HCT116 (cell line): ENCODE measurements at regions not wholly inside any gene's neighbourhood (a gene's known extent, or its start where the extent isn't known, plus 50 kb on each side); places are given as distances from the start of the nearest gene placed in this dataset.

Experiments
- ATAC-seq: fragments of 200-7000 bp; cut with Tn5 transposase; 2 replicates; pipeline ENCODE4 v1.9.1; 2020; ENCODE audit warnings: mild to moderate bottlenecking, moderate library complexity
- BruUV-seq: library from RNA; stranded (reverse); fragments of 400-500 nt; replicated peaks from 2 replicates; lab custom pipeline; 2021; lab: Mats Ljungman, UMichigan
- CTCF ChIA-PET: fragments of 300-600 bp; sonication (Branson Sonifier 250); formaldehyde crosslinking; loops from one replicate; lab custom pipeline; 2021; ENCODE audit warnings: antibody characterized with exemption; lab: Charles Lee
- POLR2A ChIA-PET: fragments of 300-600, 350-600 bp; sonication (Branson Sonifier 250); formaldehyde crosslinking; loops from one replicate; lab custom pipeline; 2021; ENCODE audit warnings: antibody characterized with exemption; lab: Charles Lee
- RAD21 ChIA-PET, 2 experiments: fragments of 300-600 bp; sonication (Branson Sonifier 250); formaldehyde crosslinking; loops; one replicate each; lab custom pipeline; 2023; ENCODE audit warnings: low total read pairs in 2 of 2; ENCODE audit not compliant: uncharacterized antibody in 2 of 2, unreplicated experiment in 2 of 2, low non-redundant PET in 1 of 2; lab: Charles Lee
- DNase-seq: peaks from one replicate; pipeline ENCODE4 v3.0.0-alpha.2; 2010; ENCODE audit warnings: low read depth, low spot score
- H2AFZ ChIP-seq: fragments of 200-600 bp; shearing (Covaris generic), sonication (generic); 2 replicates; pipeline ENCODE4 v1.6.1; 2017; ENCODE audit warnings: low read depth, mixed run types, mixed read lengths, antibody characterized with exemption, low read length; ENCODE audit not compliant: poor library complexity, severe bottlenecking
- H3K27ac ChIP-seq: 2 replicates; pipeline ENCODE4 v1.5.1; 2012; ENCODE audit warnings: low read depth, low read length
- H3K27me3 ChIP-seq: fragments of 200-600 bp; sonication (generic); 2 replicates; pipeline ENCODE4 v1.6.1; 2016; ENCODE audit warnings: mixed run types, low read length, mixed read lengths; ENCODE audit not compliant: insufficient read depth
- H3K36me3 ChIP-seq, 2 experiments: fragments of 200-500 bp in 1 of 2; fragments of 200-600 bp in 1 of 2; sonication (Bioruptor generic) in 1 of 2; sonication (generic) in 1 of 2; 2 replicates each; pipeline versions ENCODE4 v1.5.1 to v1.6.1; 2014 to 2016; ENCODE audit warnings: low read length in 2 of 2, inconsistent platforms in 1 of 2, mixed read lengths in 1 of 2, mixed run types in 1 of 2; ENCODE audit not compliant: insufficient read depth in 2 of 2, control insufficient read depth in 1 of 2
- H3K4me1 ChIP-seq, 2 experiments: fragments of 200-600 bp in 1 of 2; sonication (generic) in 1 of 2; 2 replicates each; pipeline versions ENCODE4 v1.5.1 to v1.6.1; 2012 to 2017; ENCODE audit warnings: low read length in 2 of 2, inconsistent platforms in 1 of 2, mild to moderate bottlenecking in 1 of 2, mixed read lengths in 1 of 2, mixed run types in 1 of 2, moderate library complexity in 1 of 2; ENCODE audit not compliant: insufficient read depth in 2 of 2, control insufficient read depth in 1 of 2
- H3K4me2 ChIP-seq: fragments of 200-600 bp; sonication (generic); 2 replicates; pipeline ENCODE4 v1.6.1; 2017; ENCODE audit warnings: mixed run types, low read length, mixed read lengths
- H3K4me3 ChIP-seq, 2 experiments: fragments of 200-600 bp in 1 of 2; sonication (generic) in 1 of 2; replicated peaks in 1 of 2; 2 replicates each; pipeline ENCODE4 v1.5.1; 2011 to 2016; ENCODE audit warnings: low read length in 2 of 2, control low read depth in 1 of 2, low read depth in 1 of 2, mild to moderate bottlenecking in 1 of 2, mixed read lengths in 1 of 2, mixed run types in 1 of 2
- H3K79me2 ChIP-seq: fragments of 200-600 bp; sonication (generic); 2 replicates; pipeline ENCODE4 v1.6.1; 2017; ENCODE audit warnings: mild to moderate bottlenecking, mixed run types, low read length, moderate library complexity, mixed read lengths; ENCODE audit not compliant: insufficient read depth
- H3K9ac ChIP-seq: fragments of 200-600 bp; sonication (generic); 2 replicates; pipeline ENCODE4 v1.6.1; 2016; ENCODE audit warnings: low read length, mixed read lengths
- H3K9me2 ChIP-seq: fragments of 200-600 bp; sonication (generic), shearing (Covaris generic); 2 replicates; pipeline ENCODE4 v1.6.1; 2017; ENCODE audit warnings: mixed run types, mild to moderate bottlenecking, moderate library complexity; ENCODE audit not compliant: insufficient read depth
- H3K9me3 ChIP-seq, 2 experiments: fragments of 200-500 bp in 1 of 2; fragments of 200-600 bp in 1 of 2; sonication (Bioruptor generic) in 1 of 2; sonication (generic) in 1 of 2; 2 replicates each; pipeline ENCODE4 v1.6.1; 2014 to 2017; ENCODE audit warnings: low read length in 2 of 2, mixed read lengths in 2 of 2, inconsistent platforms in 1 of 2, low read depth in 1 of 2, mild to moderate bottlenecking in 1 of 2, mixed run types in 1 of 2, moderate library complexity in 1 of 2; ENCODE audit not compliant: control insufficient read depth in 1 of 2, insufficient read depth in 1 of 2
- H4K20me1 ChIP-seq: fragments of 200-600 bp; sonication (generic), shearing (Covaris generic); 2 replicates; pipeline ENCODE4 v1.6.1; 2017; ENCODE audit warnings: mixed run types, mild to moderate bottlenecking, moderate library complexity; ENCODE audit not compliant: insufficient read depth
- ATF3 ChIP-seq: IDR thresholded peaks from 2 replicates; pipeline ENCODE4 v1.6.1; 2012
- CBX3 ChIP-seq: IDR thresholded peaks from 2 replicates; pipeline ENCODE4 v1.6.1; 2012; ENCODE audit warnings: low read depth
- ELF1 ChIP-seq: IDR thresholded peaks from 2 replicates; pipeline ENCODE4 v1.6.1; 2012; ENCODE audit warnings: low read depth, borderline replicate concordance
- EZH2 ChIP-seq: fragments of 200-600 bp; sonication (generic); IDR thresholded peaks from 2 replicates; pipeline ENCODE4 v1.6.1; 2017; ENCODE audit warnings: antibody characterized with exemption, mixed run types
- JUND ChIP-seq: IDR thresholded peaks from 2 replicates; pipeline ENCODE4 v1.6.1; 2012
- POLR2A ChIP-seq: IDR thresholded peaks from 2 replicates; pipeline ENCODE4 v1.7.0; 2011; ENCODE audit warnings: borderline replicate concordance; ENCODE audit not compliant: insufficient read depth, insufficient read length; ENCODE audit errors: extremely low read depth
- POLR2AphosphoS5 ChIP-seq: IDR thresholded peaks from 2 replicates; pipeline ENCODE4 v1.6.1; 2011; ENCODE audit warnings: mild to moderate bottlenecking, low read depth, low read length, moderate library complexity
- RAD21 ChIP-seq: IDR thresholded peaks from 2 replicates; pipeline ENCODE4 v1.6.1; 2012; ENCODE audit warnings: low read depth, mild to moderate bottlenecking
- REST ChIP-seq: IDR thresholded peaks from 2 replicates; pipeline ENCODE4 v1.6.1; 2012; ENCODE audit warnings: low read depth
- SRF ChIP-seq: IDR thresholded peaks from 2 replicates; pipeline ENCODE4 v1.6.1; 2012; ENCODE audit warnings: low read depth
- ZBTB33 ChIP-seq: IDR thresholded peaks from 2 replicates; pipeline ENCODE4 v1.6.1; 2011; ENCODE audit warnings: mild to moderate bottlenecking, low read length, moderate library complexity; ENCODE audit not compliant: insufficient replicate concordance; ENCODE audit errors: extremely low read depth
- ZFX ChIP-seq: fragments of 450-650 bp; IDR thresholded peaks from 2 replicates; pipeline ENCODE4 v1.6.1; 2017
- ZNF274 ChIP-seq: fragments of 200-500 bp; sonication (Bioruptor generic); IDR thresholded peaks from 2 replicates; pipeline ENCODE4 v1.6.1; 2014; ENCODE audit warnings: mild to moderate bottlenecking, low read depth, low read length, inconsistent platforms
- intact Hi-C: fragments of 100-400 bp; cut with micrococcal nuclease; formaldehyde crosslinking; loops from 2 replicates; pipeline ENCODE4 v1.10.0; 2022

GRCh38 chr13:50359779-50360178, 344.5 kb downstream of the KCNRG start:
- intact Hi-C loops = no loop called here
- H3K9me3 ChIP-seq = no peaks in the 10 kb centered on the region
- H3K79me2 ChIP-seq = no peaks in the 10 kb centered on the region
- ChIA-PET CTCF (no interaction called here), POLR2A (no interaction called here)
- no peak overlapping the region for H3K27ac ChIP-seq
- H3K4me2 ChIP-seq = no peak overlapping the region
- H3K36me3 ChIP-seq = no peaks in the 10 kb centered on the region
- H3K4me1 ChIP-seq = peaks cover 0 to 3% of the 10 kb centered on the region in 2 experiments; a peak in 1 of 4 replicates
- no peak overlapping the region for H2AFZ ChIP-seq
- no peaks in the 10 kb centered on the region for H3K27me3 ChIP-seq
- DNase-seq = no peak
- TF ChIP-seq SRF (no peak), REST (no peak), ELF1 (no peak), POLR2AphosphoS5 (no peak), ZFX (no peak), RAD21 (no peak), ATF3 (no peak), POLR2A (no peak), ZBTB33 (no peak), CBX3 (no peak), JUND (no peak), EZH2 (no peak), ZNF274 (no peak)
- TF ChIP-seq, all 23 proteins: peak for 0
- Histone ChIP-seq H3K9ac (no peak overlapping the region), H3K4me3 (no peak overlapping the region), H3K9me2 (no peaks in the 10 kb centered on the region), H4K20me1 (no peaks in the 10 kb centered on the region)
- BruUV-seq = no TSS peak
- no peak for ATAC-seq
- RAD21 ChIA-PET = no interaction called here
